SK-MEL-5 (cell line): ENCODE measurements at regions not wholly inside any gene's neighbourhood (a gene's known extent, or its start where the extent isn't known, plus 50 kb on each side); places are given as distances from the start of the nearest gene placed in this dataset.

ENCODE experiments used
- DNase-seq: peaks from one replicate; pipeline ENCODE4 v3.0.0-alpha.2; 2016; ENCODE audit warnings: low read depth, low spot score
- in situ Hi-C: cut with HindIII; loops from 2 replicates; pipeline ENCODE4 v1.10.0; 2016; ENCODE audit warnings: low sequenced_read_pairs, high pct_unique_total_duplicates, low pct_unique_long_range_greater_than_20kb

DNA sequence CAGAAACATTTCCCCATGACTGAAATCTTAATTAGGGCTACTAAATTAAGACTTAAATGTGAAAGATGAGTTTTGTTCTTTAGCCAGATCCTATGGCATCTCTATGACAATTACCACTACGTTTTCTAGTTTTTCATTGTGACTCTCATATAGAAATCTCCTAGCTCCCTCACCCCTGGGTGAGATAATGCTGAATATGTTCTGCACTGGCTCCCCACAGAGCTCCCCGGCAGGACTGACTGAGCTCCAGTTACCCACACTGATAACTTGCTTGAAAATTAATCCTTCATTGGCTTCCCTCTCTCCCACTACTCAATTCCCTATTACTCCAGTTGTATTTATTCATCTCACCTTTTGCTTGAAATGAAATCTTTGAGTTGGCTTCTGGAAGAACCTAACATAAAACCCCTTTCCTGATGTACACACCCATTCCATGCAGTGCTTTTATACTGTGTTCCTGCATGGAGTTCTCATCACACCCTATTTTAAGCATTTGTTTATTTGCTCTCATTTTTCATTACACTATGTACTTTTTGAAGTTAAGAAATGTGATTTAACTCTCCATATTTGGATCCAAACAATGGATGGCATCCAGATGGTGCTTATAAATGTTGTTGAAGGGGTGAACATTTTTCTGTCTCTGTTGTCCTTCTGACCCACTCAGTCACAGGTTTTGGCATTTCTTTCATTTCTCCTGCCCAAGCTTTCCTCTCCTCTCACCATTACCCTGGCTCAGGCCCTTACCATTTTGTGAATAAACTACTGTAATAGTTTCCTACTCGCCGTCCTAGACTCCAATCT, 623.4 kb downstream of the SPRY1 start:
- in situ Hi-C loops = no loop called here
- DNase-seq = no peak

DNA sequence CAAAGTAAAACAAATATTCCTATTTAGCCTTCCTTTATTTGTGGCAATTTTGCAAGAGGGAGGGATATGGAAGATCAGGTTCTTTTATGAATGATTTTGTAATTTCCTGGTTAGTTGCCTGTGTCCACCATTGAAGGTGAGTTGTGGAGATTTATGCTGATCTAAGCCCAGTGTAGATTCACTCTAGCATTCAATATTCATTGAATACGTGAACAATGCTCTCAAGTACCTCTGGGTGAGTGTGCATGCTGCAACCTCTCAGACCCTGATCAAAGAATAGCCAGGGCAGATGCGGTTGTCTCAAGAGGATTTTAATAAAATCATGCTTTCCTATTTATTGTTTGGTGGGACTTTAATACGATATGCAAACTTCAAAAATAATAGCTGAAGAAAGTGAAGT, 628.4 kb downstream of the SPRY1 start:
- DNase-seq = no peak
- in situ Hi-C loops = no loop called here

DNA sequence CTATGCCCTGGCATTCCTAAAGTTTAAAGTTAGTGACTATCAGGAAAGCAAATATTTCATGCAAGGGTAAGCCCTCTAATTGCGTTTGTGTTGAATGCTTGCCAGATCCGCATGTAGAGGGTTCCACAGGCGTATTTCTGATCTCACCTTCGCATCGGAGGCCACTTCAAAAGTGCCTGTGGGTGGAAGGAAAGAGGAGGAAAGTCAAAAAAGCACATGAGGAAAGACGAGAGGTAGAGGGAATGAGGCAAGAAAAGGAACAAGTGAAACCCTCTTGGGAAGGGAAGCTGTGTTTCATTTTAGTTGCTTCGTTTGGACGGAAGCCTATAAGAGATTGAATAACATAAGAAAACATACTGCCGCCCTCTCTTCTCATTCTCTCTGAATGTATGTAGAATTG, 628.8 kb downstream of the SPRY1 start:
- in situ Hi-C loops = no loop called here
- DNase-seq = no peak

DNA sequence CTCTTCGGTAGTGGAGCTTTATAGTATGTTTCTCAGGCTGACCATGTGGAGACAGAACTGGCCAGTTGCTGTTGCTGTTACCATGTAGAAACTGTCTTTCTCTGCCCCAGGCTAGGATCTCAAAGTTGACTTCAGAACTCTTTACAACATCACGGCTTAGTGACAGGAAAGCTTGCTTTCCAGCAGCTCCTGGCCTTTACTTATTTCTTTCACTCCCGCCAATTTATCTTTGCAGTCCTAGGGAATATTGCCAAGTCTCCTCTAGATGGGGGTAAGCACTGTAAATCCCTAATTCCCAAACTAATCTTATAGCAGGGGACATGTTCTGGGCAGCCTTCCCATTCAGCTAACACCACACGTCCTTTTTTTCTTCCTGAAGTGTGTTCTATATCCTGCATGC, 631.6 kb downstream of the SPRY1 start:
- DNase-seq = no peak
- in situ Hi-C loops = no loop called here

DNA sequence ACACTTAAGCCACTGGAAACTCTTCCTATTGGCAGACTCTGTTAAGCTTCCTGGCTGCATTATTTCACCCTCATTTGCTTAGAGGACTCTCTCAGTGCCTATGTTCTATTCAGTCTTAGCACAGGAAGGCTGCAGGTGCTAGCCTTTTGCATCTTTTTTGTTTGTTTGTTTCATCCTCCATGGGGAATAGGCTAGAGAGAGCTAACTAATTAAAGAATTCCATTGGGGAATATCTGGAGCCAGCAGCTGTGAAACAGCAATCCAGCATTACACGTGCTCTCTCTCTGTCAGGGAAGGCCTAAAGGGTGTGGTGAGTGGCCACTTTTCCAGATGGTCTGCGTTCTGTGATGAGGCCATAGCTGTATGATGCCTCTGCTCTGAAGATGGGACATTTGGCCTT, 633.6 kb downstream of the SPRY1 start:
- in situ Hi-C loops = no loop called here
- DNase-seq = no peak

DNA sequence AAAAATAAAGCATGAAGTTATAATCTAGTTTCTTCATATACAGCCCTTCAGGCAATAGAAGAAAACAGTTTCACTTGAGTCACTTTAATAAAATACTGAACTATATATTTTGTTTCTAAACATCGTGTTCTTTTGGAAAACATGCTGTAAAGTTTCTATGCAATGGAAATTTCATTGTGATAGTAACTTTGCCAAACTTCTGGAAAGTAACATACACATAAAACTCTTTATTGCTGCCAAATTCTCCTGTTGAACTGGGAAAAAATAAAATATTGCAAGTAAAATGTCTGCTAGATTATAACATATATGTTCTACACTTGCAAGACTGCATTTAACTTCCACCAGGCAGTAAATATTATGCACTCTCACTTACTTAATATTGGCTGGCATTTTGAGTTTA, 635.4 kb downstream of the SPRY1 start:
- in situ Hi-C loops = no loop called here
- DNase-seq = no peak

DNA sequence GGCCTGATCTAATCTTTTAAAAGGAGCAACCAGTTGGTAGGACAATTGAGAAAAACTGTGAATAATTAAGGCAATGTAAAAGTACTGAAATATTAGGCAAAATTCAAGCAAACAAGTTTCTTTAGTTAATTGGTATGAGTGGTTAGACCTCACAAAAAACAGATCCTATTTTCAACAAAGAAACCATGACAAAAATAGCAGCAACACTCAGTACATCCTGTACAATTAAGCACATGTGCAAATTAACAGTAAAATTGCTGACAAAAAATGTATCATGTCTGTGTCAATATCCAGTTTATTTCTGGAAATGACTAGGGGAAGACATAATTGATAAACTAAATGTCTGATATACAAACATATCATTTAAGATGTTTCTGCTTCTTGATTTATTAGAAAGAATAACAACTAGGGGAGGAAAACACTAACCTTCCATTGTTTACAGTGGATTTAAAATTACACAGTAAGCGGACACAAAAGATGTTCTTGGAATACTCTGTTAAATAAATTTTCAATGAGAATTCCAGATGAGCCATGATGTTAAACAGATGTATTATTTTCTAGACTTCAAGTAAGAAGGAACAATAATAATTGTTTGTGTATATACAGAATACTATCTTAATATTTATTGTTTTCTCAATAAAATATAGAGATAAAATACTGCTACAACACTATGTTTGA, 638.9 kb downstream of the SPRY1 start:
- no peak for DNase-seq
- in situ Hi-C loops = no loop called here

DNA sequence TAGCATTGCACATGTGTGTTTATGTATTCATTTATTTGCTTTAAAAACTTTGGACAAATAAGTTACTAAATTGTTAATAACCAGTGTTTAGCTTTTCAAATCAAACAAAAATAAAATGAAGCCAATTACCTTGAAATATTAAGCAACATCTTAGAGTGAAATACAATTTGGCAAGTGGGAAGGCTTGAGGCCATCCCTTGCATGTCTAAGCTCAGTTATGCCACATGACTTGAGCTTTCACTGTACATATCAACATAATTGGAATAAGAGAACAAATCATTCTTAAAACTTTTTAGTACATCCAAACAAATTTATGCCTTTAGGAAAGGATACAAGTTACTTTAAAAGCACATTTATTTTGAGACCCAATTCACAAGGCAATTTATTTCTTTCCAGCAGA, 640.6 kb downstream of the SPRY1 start:
- DNase-seq = no peak
- in situ Hi-C loops = no loop called here

DNA sequence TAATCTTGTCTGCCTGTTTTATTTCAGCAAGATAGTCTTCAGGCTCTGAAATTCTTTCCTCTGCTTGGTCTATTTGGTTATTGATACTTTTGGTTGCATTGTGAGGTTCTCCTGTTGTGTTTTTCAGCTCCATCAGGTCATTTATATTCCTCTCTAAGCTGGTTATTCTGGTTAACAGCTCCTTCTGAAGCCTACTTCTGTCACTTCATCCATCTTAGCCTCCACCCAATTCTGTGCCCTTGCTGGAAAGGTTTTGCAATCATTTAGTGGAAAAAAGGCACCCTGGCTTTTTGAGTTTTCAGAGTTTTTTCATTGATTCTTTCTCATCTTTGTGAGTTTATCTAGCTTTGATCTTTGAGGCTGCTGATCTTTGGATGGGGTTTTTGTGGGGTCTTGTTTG, 647.7 kb downstream of the SPRY1 start:
- in situ Hi-C loops = no loop called here
- no peak for DNase-seq

DNA sequence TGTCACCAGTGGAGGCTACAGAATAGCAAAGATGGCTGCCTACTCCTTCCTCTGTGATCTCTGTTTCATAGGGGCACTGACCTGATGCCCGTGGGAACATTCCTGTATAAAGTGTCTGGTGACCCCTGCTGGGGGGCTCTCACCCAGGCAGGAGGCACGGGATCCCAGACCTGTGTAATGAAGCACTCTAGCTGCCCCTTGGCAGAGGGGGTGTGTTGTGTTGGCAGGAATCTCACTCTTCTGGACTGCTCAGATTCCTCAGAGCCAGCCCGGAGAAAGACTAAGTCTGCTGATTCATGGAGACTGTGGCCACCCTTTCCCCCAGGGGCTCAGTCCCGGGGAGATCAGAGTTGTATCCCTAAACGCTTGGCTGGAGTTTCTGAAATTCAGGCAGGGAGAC, 648.3 kb downstream of the SPRY1 start:
- in situ Hi-C loops = no loop called here

DNA sequence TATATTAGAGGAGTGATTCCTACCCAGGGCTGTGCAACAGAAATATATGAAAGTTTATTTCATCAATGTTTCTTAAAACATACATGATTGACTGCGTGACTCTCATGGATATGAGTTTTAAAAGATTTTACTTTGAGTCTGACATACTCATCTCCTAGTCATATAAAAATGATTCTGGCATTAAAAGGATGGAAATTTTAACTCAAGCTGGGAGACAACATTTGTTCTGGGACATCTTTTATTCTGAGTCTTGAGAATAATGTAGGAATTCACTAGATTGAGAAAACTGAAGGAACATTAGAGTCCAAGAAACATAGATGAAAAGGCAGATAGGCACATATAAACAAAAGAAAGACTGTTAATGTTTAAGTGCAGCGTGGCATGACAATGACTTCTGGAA, 649.6 kb downstream of the SPRY1 start:
- no peak for DNase-seq
- in situ Hi-C loops = no loop called here

More for the DNA sequence above, 648.3 kb downstream of the SPRY1 start:
- DNase-seq = no peak

DNA sequence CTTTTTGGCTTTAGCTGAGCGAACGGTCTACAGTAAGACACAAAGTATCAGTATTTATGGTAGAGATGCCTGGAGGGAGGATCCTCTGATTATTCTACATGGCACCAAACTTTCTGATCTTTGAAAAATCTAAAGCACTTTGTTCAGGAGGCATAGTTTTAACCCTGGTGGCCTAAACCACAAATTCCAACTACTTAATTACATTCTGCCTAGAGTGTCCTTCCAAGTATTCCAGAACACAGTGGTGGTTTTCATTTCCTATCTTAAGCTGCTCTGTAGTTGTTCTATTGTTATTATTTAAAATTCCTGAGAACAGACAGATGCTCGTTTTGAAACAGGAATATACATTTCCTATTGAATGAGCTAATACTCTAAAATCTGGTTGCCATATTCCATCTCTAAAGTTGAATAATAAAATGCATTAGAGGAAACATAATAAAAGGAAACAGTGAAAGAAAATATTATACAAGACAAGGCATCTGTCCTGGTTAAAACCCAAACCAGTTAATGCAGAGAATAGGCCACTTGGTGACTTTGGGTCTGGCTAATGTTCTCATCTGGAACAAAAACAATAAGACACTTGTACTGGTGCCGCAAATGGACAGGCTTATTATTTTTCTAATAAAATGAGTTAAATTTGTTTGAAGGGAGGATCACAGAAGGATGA, 657.4 kb downstream of the SPRY1 start:
- in situ Hi-C loops = no loop called here
- peak; percentile 27 for DNase-seq

DNA sequence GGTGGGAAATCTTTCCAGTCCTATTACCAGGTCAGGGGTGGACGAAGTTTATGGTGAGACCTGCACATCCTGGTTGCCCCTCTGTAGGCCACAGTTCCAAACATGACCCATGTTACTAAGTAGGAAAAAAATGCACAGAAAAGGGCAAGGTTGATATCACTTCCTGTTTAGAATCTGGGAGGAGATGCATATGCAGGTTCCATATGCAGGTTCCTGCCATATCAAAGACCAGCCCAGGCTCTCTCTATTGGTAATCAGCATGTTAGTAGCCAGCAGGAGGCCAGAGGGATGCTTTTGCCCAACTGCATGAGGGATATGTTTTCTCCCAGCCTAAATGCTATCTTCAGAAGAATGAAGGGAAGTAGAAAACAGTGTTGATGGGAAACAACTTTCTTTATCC, 657.2 kb downstream of the ANKRD50 start:
- in situ Hi-C loops = no loop called here
- DNase-seq = no peak

DNA sequence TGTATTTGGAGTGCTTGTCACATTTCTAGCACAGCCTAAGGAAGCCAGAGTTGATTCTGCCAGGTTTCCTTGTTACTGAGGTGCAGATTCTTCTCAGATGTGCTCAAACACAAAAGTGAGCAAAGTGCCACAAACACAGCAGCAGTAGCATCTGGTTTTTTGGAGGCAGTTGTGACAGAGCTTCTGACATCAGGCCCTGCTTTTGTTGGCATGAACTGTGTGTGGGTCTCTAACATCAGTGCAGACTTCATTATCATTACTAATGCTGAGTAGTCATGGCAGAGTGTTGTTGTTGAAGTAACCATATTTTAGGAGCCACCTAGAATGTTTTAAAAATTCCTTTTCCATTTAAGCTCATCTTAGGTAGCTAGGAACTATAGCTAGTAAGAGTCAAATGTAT, 656.6 kb downstream of the ANKRD50 start:
- no peak for DNase-seq
- in situ Hi-C loops = no loop called here

DNA sequence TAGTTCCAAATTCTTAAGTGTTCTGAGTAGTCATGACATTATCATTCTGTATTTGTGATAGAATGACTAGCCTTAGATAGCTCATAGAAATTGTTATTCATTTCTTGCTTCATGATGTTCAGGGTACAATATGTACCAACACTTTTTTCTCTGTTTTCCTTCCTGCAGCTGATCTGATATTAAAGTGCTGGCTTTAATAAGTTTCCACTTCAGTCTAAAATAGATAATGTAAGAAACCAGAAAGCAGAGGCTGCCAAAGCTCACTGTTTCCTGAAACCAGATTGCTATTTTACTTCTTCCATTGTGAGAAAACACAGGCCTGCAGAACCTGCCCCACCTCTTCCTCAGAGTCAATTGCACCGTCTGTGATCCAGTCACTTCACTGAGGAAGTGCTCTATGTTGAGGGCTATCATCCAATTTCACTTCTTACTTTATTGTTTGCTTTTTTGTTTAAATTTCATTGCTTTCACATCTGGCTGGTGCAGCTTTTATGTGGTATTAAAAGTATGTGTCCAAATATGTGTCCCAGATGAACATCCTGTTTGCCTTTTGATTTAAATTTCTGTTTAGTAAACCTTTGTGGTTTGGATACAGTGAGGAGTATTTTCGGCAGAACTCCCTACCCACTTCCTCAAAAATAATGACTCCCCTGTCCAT, 652.1 kb downstream of the ANKRD50 start:
- DNase-seq = no peak
- in situ Hi-C loops = no loop called here

DNA sequence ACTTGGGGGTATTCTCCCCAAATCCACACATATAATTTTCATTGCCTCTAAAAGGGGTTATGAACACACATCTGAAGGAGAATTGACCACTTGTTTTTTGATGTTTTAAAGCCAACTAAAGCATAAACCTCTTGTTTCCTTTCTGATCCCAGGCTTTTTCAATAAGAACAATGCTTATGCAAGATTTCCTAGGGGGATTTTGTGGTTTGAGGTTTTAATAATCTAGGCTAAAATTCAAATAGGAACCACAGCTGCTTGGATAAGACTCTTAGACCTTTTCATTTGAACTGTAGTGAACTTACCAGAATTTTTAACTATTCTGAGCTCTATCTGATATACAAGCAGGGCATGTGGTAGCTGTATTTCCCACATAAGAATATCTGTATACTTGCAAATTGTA, 651.1 kb downstream of the ANKRD50 start:
- DNase-seq = no peak
- in situ Hi-C loops = no loop called here

DNA sequence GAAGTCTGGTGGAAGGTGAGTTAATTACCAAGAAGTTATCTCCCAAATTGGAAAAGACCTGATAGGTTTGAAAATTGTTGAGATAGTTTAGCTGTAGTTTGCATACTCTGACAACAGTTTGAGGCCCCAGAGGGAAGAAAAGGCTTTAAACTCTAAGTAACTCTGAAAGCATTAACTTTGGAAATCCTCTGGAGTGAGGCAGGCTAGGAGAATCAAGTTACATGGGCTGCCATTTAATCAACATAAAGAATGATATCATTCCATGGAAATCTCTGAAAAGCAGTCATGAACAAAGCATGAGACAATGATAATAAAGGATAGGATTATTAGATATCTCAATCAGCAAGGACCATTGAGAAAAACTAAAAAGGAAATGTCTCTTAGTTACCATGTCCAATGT, 647.1 kb downstream of the ANKRD50 start:
- in situ Hi-C loops = no loop called here
- no peak for DNase-seq

DNA sequence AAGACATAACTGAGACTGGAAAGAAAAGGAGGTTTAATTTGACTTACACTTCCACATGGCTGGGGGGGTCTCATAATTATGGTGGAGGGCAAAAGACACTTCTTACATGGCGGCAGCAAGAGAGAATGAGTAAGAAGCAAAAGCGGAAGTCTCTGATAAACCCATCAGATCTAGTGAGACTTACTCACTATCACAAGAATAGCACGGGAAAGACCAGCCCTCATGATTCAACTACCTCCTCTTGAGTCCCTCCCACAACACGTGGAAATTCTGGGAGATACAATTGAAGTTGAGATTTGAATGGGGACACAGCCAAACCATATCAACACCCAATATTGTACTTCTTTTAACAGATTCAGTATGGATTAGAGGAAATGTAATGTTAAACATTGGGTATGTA, 646.6 kb downstream of the ANKRD50 start:
- in situ Hi-C loops = no loop called here
- no peak for DNase-seq
